Pancreas (tissue), 10 donors: ENCODE measurements at regions not wholly inside any gene's neighbourhood (a gene's known extent, or its start where the extent isn't known, plus 50 kb on each side); places are given as distances from the start of the nearest gene placed in this dataset.

ENCODE experiments used
- ATAC-seq, 4 donors: fragments of 200-7000 bp; cut with Tn5 transposase; one replicate each; pipeline versions ENCODE4 v1.8.0 to v1.9.1; 2020; ENCODE audit warnings: mild to moderate bottlenecking in 4 of 4, moderate library complexity in 4 of 4
- DNase-seq, 6 donors: peaks; one replicate each; pipeline ENCODE4 v3.0.0-alpha.2; 2020
- FAIRE-seq: peaks from 2 replicates; lab custom pipeline; 2012; peaks lifted over from hg19 to GRCh38; lab: Jason Lieb, UNC
- H3K27ac ChIP-seq, 4 donors: fragments of 200-600 bp; sonication (generic); 1 replicate in 3 of 4; 2 replicates in 1 of 4; pipeline versions ENCODE4 v1.5.0 to v1.8.0; 2020
- H3K27me3 ChIP-seq, 4 donors: fragments of 200-600 bp; one replicate each; pipeline ENCODE4 v1.8.0; 2021
- H3K36me3 ChIP-seq, 3 donors: fragments of 200-600 bp; sonication (generic) in 1 of 3; one replicate each; pipeline versions ENCODE4 v1.5.0 to v1.8.0; 2020 to 2021
- H3K4me1 ChIP-seq, 3 donors: fragments of 200-600 bp; one replicate each; pipeline ENCODE4 v1.8.0; 2021
- H3K4me3 ChIP-seq, 4 donors: fragments of 200-600 bp; sonication (generic) in 2 of 4; one replicate each; pipeline versions ENCODE4 v1.5.0 to v1.8.0; 2020 to 2021
- H3K9me3 ChIP-seq, 4 donors: fragments of 200-600 bp; one replicate each; pipeline ENCODE4 v1.8.0; 2021
- WGBS, 2 donors: extraction: QIAGEN DNeasy Blood & Tissue Kit; methylation state at CpG; one replicate each; pipeline ENCODE4 v1.1.7; 2013; 5-methylcytosine and 5-hydroxymethylcytosine counted together
- intact Hi-C, 3 donors: fragments of 100-400 bp; cut with DNase I; formaldehyde crosslinking; loops; one replicate each; pipeline versions ENCODE4 v1.11.1 to v1.14.2; 2022
- TF ChIP-seq, protein P1 (sequence below), 4 donors: fragments of 200-600 bp; sonication (generic) in 3 of 4; IDR thresholded peaks; one replicate each; pipeline versions ENCODE4 v1.5.0 to v1.8.0; 2021; ENCODE audit warnings: antibody characterized with exemption in 4 of 4
- donor health status: healthy with polysubstance abuse.
- donor health status: DM: no; HTN: no; CAD: no; lungs with moderate emphysema.
- donor health status: DM: no; HTN: no; CAD: no.
- donor health status: control.
- donor health status: control.
- donor health status: Bipolar disorder and iron deficiency.
- donor health status: DM: yes; HTN: yes; CAD: no.
- donor health status: DM: no; HTN: no; CAD: no.
- donor health status: DM: no; HTN: no; CAD: no.
- donor health status: DM: yes; HTN: yes; CAD: no.

DNA sequence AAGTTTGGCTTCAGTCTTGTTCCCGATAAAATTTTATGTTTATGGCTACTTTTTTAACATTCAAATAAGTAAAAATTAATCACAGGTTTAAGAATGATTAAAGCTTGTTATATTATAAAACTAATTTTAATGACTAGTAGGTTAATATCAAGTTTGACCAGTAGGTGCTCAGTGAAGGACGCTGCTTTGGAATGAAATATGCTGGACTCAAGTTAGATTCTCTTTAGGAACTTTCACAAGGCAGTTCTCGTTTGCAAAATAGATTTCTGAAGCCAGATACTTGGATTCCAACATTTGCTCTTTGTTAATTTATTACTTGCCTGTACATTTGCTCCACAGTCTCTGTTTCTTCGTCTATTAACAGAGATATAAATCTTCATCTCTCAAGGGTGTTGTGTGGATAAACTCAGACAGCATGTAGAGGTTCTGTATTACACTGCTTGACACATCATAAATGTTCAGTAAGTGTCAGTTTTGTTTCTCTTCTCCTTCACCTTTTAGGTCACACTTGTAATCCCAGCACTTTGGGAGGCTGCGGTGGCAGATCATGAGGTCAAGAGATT is 432.8 kb upstream of the CHRM3 start:
- FAIRE-seq (no peak), ATAC-seq (no peak), DNase-seq (no peak)
- TF ChIP-seq, protein P1, sequence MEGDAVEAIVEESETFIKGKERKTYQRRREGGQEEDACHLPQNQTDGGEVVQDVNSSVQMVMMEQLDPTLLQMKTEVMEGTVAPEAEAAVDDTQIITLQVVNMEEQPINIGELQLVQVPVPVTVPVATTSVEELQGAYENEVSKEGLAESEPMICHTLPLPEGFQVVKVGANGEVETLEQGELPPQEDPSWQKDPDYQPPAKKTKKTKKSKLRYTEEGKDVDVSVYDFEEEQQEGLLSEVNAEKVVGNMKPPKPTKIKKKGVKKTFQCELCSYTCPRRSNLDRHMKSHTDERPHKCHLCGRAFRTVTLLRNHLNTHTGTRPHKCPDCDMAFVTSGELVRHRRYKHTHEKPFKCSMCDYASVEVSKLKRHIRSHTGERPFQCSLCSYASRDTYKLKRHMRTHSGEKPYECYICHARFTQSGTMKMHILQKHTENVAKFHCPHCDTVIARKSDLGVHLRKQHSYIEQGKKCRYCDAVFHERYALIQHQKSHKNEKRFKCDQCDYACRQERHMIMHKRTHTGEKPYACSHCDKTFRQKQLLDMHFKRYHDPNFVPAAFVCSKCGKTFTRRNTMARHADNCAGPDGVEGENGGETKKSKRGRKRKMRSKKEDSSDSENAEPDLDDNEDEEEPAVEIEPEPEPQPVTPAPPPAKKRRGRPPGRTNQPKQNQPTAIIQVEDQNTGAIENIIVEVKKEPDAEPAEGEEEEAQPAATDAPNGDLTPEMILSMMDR (IDR thresholded peaks at IDR 0.05), result no peak
- H3K9me3 ChIP-seq, result no peaks in the 10 kb centered on the region
- 62 to 63% methylated on average over 5 of the region's 5 CpGs for WGBS, 2 donors
- no peak overlapping the region for H3K4me3 ChIP-seq
- intact Hi-C loops, result no loop called here
- no peaks in the 10 kb centered on the region for H3K27me3 ChIP-seq
- no peak overlapping the region for H3K27ac ChIP-seq
- no peaks in the 10 kb centered on the region for H3K36me3 ChIP-seq
- peaks cover 0 to 3% (median 0%) of the 10 kb centered on the region in 3 donors for H3K4me1 ChIP-seq

DNA sequence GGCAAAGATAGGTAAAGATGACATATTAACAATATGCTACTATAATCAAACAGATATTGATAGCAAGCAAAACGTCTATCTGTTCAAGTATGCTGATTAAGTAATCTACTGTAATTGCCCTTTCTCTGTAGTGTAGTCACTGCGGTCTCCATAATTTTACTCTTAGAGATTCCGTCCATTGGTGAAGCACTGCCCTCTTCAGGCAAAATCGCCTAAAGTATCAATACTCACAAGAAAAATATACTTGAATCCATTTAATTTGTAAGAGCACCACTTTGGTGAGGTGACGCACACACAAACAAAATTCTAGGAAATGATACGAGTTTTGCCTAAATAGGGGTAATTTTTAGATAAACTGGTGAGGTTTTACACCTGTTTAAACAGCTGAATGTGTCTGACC is 434.6 kb upstream of the CHRM3 start:
- peaks cover 0 to 3% (median 0%) of the 10 kb centered on the region in 3 donors for H3K4me1 ChIP-seq
- no peak overlapping the region for H3K4me3 ChIP-seq
- ATAC-seq, result peak in 3 of 4 donors; percentile 80 to 90 (median 88)
- no peaks in the 10 kb centered on the region for H3K36me3 ChIP-seq
- no peak overlapping the region for H3K27ac ChIP-seq
- peak in 3 of 6 donors; percentile 6 to 33 (median 15) for DNase-seq
- H3K27me3 ChIP-seq, result no peaks in the 10 kb centered on the region
- TF ChIP-seq, protein P1 (IDR thresholded peaks at IDR 0.05), result peak in 3 of 4 donors; percentile 28 to 32 (median 30)
- no peaks in the 10 kb centered on the region for H3K9me3 ChIP-seq
- FAIRE-seq, result no peak
- intact Hi-C loops, result no loop called here
- 11 to 15% methylated on average over 6 of the region's 6 CpGs for WGBS, 2 donors

DNA sequence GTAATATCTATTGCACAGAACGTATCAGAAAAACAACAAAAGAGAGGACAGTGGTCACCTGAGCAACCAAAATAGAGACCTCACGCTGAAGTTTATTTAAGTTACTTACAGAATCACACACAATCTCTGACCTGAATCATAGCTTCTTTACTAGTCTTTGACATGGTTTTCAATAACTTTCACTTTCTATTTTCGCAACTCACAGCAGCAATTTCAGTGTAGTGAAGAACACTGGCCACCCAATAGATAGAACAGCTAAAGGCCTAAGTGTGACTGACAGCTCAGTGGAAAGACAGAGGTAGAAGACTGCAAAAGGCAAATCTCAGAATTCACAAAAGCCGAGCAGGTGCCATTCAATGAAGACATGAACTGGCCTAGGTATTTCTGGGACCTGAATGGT is 435.6 kb upstream of the CHRM3 start:
- FAIRE-seq (no peak), DNase-seq (no peak), ATAC-seq (no peak)
- Histone ChIP-seq H3K36me3 (no peaks in the 10 kb centered on the region), H3K27ac (no peak overlapping the region), H3K9me3 (no peaks in the 10 kb centered on the region), H3K4me1 (peaks cover 0 to 3% (median 0%) of the 10 kb centered on the region in 3 donors), H3K4me3 (no peak overlapping the region), H3K27me3 (no peaks in the 10 kb centered on the region)
- WGBS, 2 donors, result 47 to 57% methylated on average over 4 of the region's 4 CpGs
- intact Hi-C loops, result no loop called here
- TF ChIP-seq, protein P1 (IDR thresholded peaks at IDR 0.05), result no peak

DNA sequence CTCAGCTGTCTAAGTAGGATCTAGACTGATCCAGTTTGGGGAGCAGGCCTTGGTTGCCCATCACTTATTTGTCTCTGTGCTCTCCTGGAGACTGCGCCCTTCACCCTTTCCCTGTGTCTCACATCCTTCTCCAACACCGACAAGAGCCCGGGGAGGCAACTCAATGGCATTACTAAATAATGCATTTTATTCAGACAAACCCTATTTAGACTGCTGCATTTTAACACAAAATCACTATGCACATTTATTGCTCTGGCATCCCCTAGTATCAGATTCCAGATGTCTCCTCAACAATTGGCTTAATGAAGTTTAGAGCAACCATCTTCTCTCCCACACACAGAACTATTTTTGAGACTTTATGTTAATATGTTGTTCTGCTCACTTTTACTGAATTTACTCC is 436.4 kb upstream of the CHRM3 start:
- Histone ChIP-seq H3K4me1 (peaks cover 0 to 3% (median 0%) of the 10 kb centered on the region in 3 donors), H3K9me3 (no peaks in the 10 kb centered on the region), H3K36me3 (no peaks in the 10 kb centered on the region), H3K27ac (no peak overlapping the region), H3K4me3 (no peak overlapping the region), H3K27me3 (no peaks in the 10 kb centered on the region)
- DNase-seq, result no peak
- ATAC-seq, result no peak
- intact Hi-C loops, result no loop called here
- FAIRE-seq, result no peak
- 94 to 99% methylated on average over 3 of the region's 3 CpGs for WGBS, 2 donors
- TF ChIP-seq, protein P1 (IDR thresholded peaks at IDR 0.05), result no peak

DNA sequence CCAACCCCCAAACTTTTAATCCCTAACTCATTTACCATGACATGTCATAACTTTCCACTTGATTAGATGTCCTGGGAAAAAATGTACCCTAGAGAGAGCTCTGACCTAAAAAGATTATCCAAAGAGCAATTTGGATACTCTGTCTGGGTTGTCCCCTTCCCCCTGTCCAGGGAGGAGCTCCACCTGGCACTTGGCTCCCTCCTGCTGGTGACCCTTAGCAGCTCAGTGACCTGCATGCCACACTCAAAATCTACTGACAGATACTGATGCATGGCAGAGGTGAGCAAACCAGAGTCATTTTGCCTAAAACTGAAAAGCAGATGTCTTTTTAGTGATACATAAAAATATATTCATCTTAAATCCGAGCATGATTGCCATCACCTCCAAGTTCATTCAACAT is 442.3 kb upstream of the CHRM3 start:
- no peaks in the 10 kb centered on the region for H3K4me1 ChIP-seq
- ATAC-seq (no peak), DNase-seq (no peak), FAIRE-seq (no peak)
- no peaks in the 10 kb centered on the region for H3K27me3 ChIP-seq
- no peaks in the 10 kb centered on the region for H3K9me3 ChIP-seq
- no peaks in the 10 kb centered on the region for H3K36me3 ChIP-seq
- 65 to 67% methylated on average over 1 of the region's 1 CpG for WGBS, 2 donors
- no peak overlapping the region for H3K4me3 ChIP-seq
- no peak overlapping the region for H3K27ac ChIP-seq
- intact Hi-C loops, result no loop called here
- TF ChIP-seq, protein P1 (IDR thresholded peaks at IDR 0.05), result no peak
